ENCODE measurements at regions not wholly inside any gene's neighbourhood (a gene's known extent, or its start where the extent isn't known, plus 50 kb on each side); places are given as distances from the start of the nearest gene placed in this dataset.

DNA sequence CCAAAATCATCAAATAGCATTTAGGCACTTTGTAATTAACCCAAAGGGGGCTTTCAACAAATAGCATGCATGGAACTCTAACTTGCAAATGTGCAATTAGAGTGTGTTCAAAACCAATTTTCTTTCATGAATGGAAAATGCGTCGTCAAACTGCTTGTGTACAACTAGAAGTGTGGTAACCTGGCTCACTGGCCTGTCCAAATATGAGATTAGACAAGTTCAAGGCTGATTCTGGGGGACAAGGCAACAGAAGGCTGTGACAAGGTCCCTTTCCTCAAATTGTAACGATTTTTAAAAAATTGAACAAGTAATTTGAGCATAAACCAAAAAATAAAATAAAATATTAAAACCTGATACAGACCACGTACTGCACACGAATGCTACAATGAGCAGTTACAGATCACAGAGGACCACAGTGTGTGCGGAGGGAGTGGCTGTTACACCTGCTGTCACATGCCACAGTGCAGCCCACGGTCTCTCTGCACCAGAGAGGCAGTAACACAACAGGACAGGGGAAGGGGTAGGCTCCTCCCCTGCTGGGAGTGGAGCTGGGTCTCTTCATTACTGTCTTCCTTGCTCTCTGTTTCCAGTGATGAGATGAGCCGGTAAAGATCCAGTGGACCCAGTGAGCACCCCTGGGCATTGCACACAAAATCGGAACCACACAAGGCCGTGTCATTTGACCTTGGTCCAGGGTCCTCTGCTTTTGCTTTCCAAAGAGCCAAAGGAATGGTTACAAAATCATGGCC lies 252.2 kb upstream of the PDE10A start:
- DNase-seq (ENCODE audit: low read depth in 2 of 2) = no peak

DNA sequence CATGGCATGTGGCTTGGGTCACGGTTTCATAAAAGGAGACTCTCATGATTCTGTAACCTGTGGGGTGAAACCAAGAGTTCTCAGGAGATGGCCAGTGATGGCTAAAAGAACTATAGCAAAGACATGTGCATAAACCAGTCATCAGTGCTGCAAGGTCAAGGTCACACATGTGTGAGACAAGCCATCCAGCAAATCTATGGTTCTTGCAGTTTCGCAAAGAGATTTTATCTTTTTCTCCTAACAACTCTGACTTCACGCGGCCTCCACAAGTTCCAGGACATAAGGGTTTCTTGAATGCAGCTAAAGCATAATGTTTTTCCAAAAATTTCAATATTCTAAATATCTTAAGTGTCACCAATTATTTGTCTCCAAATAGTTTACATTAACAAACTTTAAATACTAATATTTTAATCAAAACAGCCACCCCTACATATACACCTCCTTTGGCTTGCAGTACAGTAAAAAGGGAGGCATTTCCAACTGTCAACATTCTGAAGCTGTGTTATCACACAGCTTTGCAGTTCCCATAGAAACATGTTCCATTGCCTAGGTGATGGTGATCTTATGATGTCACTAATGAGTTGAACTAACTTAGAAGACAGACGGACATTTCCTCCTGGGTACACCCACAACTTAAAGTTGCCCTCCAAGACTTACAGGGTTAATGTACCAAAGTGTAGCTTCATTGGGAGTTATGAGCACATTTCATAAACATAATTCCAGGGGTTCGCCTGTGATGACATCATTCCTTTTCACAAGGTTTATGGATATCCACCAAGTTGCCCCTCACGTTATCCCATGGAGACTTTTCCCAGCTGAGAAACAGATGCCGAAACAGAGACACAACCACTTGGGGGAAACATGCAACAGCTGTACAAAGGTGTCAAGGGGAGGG lies 250.9 kb upstream of the PDE10A start:
- DNase-seq (ENCODE audit: low read depth in 2 of 2) = no peak

DNA sequence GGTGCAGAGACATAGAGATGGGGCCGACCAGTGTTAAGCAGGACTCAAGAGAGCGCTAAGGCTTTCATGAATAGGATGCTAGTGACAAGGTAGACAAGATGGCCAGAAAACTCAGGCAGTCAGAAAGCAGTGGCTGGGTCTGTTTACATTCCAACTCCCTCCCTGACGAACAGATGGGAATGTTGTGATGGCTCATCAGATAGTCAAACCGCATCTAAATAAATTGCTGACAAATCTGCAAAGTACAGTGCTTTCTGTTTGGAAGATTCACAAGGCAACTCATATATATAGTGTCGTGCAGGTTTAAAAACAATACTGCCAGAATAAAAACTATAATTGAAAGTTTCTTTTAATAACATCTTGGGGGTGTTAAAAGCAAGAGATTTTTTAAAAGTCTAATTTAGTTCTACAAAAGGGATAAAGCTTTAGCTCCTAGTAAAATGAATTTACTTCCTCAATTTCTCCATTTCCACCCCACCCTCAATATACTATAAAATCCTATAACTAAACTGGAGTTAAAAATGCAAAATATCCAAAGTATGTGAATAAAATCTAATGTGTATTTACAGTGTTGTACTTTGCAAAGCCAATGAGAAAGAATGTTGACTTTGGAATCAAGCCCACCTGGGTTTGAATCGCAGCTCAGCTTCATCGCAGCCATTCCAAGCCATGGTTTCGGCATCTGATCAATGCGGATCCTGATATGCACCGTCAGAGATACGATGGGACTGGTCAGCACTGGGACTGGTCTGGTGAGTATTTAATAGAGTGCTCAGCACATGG lies 247.3 kb upstream of the PDE10A start:
- no peak for DNase-seq (ENCODE audit: low read depth in 2 of 2)

DNA sequence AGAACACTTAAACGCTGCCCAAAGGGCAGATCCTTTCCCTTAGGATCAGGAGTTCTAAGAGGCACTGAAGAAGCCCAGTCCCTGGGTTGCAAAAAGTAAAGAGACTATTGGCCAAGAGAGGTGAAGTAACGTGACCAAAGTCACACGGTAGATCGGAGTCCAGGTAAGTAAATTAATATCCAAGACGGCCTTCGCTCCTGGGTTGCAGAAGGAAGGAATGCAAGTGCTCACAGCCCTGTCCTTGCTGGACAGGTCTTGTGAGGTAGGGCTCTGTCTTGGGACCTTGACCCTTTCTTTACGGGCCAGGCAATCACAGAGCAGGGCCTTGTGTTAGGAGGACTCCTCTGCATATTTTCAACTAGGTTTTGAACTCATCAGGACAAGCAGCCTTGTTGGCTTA lies 243.7 kb upstream of the PDE10A start:
- no peak for DNase-seq (ENCODE audit: low read depth in 2 of 2)

DNA sequence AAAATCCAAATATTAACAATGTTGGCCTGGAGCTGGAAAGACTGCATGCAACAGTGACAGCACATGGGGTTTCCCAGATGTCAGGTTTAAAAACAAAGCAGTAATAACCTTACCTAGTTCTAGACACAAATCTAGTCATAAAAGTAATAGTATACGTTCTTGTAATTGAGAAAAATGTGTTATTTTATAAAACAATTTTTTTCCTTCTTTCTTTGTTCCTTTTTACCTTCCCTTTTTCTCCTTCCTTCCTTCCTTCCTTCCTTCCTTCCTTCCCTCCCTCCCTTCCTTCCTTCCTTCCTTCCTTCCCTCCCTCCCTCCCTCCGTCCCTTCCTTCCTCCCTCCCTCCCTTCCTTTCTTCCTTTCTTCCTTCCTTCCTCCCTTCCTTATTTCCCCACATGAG lies 242.7 kb upstream of the PDE10A start:
- DNase-seq (ENCODE audit: low read depth in 2 of 2) = no peak

DNA sequence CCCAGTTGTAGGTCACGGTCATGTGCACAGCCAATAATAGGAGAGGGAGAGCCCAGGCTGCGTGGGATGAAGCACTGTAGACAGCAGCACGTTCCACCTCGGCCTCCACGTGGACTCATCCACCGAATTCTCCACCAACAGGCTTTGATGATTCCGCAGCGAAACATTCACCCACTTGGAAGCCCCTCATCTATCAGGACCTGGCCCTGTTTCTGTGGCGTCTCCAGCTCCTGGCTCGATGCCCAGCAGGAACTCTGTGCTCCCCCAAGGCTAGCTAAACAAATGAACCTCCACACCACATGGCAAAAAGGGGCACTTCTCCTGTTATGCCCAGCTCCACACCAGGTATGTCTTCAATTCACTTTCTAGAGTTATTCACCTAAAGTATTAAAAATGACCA lies 237.9 kb upstream of the PDE10A start:
- DNase-seq (ENCODE audit: low read depth in 2 of 2) = no peak

DNA sequence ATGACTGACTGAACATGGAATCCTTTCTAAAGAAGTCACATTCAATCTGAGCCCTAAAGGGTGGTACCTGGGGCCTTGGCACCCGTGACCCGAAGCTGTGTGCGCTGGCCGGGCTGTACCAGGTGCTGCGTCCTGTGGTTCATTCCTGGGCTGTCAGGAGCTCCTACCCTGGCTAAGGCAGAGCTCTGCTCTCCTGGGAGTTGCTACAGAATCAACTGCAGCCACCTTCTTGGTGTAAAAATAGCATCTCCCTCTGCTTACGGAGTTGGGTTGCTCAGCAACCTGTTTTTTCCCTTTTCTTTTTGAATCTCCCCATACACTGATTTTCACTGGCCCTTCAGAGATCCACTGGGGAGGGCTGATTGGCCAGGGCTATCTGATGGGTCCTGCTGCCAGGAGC lies 236.6 kb upstream of the PDE10A start:
- DNase-seq (ENCODE audit: low read depth in 2 of 2) = no peak

DNA sequence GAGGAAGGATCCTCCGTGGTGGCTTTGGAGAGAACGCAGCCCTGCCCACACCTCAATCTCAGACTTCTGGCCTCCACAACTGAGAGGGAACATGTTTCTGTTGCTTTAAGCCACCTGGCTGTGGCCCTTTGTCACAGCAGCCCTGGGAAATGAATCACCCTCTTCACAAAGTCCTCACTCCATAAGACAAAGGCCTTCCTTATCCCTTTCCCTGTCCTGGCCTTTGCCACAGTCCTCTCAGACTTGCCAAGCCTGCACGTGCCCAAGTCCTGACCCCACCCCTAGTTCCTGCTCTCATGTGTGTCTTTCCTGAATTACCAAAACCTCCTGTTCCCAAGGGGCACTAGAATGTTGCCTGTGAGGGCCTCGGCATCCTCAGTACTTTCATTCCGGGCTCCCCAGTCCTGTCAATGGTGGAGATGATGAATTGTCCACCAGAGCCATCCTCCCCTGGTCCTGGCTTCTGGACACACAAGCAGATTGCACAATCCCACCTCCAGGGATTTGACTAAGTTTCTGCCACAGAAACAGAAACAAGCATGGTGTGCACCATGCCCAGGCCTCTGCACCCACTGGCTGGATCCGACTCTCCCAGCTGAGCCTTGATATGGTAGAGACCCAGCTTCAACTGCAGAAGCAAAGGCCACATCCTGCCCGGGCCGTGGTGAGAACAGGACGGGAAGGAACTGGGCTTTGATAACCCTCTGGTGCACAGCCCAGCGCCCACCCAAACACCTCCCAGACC lies 232.6 kb upstream of the PDE10A start:
- DNase-seq (ENCODE audit: low read depth in 2 of 2) = no peak

DNA sequence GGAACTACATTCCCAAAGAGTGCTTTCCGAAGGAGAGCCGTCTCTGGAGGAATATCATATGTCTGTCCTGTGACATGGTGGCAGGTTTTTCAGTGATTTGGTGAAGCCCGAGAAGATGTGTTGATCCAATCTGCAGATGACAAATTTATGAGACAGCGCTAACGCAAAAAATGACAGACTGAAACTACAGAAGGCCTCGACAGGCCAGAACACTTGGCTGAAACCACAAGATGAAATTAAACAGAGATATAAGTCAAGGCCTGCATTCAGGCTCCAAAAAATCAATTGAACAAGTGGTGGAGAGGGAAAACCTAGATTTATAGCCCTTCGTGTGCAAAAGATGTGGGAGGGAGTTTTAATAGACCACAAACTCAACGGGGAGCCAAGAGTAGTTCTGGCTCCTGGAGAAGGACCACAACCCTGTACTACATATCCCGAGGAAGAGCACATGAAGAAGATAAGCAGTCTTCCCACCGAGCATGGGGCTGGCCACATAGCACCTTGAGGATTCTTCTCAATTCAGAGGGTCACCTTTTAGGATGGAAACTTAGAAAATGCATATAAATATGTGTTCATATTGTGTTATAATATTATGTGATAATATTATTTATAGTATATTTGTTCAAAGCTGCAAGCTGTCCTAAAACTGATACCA lies 231.3 kb upstream of the PDE10A start:
- no peak for DNase-seq (ENCODE audit: low read depth in 2 of 2)

DNA sequence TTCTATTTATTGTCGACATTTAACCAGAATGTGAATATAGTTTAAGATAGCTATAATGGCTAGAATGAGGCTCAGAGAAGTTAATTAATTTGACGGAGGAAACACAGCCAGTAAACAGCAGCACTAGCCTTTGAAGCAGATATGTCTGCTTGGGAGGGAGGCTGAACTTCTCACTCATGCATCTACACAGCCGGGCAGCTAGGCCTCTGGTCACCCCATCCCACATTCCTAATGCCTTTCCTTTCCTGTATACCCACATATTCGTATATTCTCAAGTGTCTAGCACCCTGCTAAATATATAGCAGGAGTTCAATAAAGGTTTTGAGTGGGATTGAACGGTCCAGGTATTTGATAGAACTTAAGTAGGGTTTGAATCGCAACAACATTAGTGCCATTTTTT lies 230.4 kb upstream of the PDE10A start:
- no peak for DNase-seq (ENCODE audit: low read depth in 2 of 2)

DNA sequence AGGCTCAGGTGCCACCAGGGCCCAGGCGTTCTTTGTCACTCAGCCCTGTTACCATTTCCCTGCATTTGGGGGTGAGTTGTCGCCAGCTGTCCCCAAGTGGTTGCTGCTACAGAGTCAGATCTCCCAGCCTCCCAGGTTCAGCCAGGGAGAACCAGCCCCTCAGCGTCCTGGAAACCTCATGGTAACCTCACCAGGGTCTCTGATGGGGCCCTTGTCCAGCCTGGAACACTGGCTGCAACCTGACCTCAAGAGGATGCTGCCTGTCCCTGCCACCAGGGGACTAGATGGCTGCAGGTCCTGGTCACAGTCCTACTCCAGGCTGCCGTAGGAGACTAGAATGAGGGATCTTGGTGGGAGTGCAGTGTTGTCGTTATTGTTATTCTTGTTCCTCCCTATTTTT lies 228.3 kb upstream of the PDE10A start:
- no peak for DNase-seq (ENCODE audit: low read depth in 2 of 2)

DNA sequence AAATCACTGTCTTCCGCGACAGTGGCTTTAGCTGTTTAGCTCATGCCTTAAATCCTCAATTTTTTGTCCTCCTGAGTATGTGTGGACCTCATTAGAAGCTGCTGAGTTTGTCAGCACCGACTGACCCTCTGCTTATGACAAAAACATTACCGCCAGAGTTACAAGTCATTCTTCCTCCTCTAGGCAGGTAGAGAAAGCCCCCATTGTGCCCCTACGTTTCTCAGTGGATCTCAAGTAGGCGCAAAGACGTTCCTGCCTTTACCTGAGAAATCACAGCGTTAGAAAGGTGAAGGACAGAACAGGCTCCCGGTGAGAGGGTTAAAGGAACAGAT lies 227.3 kb upstream of the PDE10A start:
- no peak for DNase-seq (ENCODE audit: low read depth in 2 of 2)

DNA sequence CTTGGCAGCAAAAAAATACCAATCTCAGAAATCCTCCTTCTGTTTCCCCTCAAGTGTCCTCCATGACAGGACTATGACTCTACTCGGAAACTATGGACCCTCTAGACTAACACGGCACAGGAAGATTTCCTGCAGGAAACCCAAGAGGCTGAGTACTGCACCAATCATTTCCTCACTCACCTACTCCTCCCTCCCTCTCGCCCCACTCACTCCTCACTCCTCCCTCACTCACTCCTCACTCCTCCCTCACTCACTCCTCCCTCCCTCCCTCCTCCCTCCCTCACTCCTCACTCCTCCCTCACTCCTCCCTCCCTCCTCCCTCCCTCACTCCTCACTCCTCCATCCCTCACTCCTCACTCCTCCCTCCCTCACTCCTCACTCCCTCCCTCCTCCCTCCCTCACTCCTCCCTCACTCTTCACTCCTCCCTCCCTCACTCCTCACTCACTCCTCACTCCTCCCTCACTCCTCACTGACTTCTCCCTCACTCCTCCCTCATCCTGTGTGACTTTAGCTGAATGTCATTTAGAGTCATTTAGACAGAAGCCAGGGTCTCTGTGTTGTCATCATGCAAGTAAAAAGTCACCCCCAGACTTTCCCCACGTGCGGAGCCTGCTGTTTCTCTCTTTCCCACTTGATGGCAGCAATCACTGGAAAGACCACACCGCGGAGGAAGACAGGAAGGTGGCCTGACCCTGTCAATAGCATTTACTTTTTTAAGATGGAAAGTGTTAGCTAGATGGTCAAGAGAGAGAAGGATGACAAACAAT lies 226.8 kb upstream of the PDE10A start:
- DNase-seq (ENCODE audit: low read depth in 2 of 2) = no peak

DNA sequence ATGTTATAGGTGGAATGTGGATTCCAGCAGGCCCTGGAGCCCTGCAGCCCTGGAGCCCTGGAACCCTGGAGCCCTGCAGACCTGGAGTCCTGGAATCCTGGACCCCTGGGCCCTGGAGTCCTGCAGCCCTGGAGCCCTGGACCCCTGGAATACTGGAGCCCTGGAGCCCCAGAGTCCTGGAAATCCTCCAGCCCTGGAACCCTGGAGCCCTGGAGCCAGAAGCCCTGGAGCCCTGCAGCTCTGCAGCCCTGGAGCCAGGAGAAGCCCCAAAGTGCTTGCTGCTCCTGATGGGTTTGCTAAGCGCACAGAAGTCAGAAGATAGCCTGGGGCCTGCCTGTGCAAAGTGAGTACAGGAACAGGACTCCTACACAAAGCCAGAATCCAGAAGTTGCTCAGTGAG lies 223.1 kb upstream of the PDE10A start:
- no peak for DNase-seq (ENCODE audit: low read depth in 2 of 2)

DNA sequence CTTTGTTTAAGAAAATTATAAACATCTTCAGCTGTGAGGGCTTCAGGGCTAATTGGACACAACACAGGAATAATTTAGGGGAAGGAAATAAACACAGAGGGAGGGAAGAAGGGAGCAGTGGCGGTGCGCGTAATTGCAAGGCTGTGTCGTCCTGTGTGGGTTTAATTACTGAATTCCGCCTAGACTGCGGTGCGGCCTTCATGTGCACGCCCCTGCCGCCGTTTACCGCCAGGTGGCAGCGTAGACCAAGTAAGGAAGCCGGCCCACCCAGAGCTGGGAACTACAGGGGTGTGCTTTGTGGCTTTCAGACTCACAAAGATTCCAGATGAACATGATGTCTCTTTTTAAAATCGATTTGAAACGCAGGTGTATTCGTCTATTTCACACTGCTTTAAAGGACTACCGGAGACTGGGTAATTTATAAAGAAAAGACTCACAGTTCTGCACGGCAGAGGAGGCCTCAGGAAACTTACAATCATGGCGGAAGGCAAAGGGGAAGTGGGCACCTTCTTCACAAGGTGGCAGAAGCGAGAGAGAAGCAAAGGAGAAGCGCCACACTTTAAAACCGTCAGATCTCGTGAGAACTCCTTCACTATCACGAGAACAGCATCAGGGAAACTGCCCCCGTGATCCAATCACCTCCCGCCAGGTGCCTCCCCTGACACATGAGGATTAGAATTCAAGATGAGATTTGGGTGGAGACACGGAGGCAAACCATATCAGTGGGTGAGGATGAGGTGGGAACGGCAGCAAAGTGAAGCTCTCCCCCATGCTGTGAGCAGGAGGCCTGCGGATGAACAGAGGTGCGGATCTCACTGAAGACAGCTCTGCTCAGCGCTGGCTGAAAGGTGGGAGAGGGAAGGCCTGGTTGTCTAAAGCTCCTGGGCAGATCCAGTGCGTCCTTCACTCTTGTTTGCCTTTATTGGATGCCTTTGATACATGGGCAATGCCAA lies 222.0 kb upstream of the PDE10A start:
- DNase-seq (ENCODE audit: low read depth in 2 of 2) = peak; percentile 7 to 55

DNA sequence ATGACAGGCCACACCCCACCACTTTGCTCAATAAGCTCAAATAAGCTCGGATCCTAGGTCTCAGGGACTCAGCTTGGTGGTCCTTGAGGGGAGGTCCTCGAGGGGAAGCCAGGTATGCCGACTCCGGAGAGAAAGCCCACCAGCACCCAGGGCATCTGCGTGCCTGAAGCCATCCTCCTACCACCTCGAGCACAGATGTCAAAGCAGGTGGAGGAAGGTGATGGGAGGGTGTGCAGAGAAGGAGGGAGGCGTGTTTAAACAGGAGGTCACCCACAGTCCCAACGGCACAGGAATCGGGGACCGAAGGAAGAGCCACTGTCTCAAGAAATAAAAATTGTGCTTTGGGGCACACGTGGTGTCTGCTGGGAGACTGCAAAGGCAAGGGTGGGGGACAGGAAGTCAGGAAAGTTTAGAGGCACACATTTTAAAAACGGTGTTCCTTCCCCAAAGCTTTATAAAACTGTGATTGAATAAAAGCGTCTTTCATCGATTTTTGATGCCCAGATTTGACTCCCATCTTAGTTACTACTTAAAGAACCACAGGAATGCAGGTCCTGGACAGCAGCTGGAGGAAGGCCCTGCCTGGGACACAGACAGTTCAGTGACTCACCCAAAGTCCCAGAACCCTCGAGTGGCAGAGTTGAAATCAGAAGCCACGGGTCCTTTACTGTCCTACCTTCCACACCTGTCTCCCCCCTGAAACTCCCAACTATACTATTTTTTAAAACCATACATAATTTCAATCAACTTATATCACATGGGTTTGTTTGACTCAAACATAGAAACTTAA lies 221.0 kb upstream of the PDE10A start:
- no peak for DNase-seq (ENCODE audit: low read depth in 2 of 2)

DNA sequence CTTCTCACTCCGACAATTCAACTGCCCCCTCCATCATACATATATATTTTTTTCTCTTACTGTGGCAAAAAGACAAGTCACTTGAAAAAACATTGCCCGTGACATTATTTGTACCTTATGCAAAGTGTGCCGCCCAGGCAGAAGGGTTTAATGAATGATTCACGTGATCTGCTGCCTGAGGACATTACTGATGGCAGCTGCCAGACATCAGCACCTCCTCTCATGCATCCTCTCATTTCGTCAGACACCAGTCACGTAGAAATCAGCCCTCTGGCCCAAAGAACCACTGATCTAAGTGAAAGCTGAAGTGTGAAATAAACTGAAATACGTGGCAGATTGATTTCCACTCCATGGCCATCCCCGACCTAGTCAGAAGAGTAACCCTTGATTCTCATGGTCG lies 218.8 kb upstream of the PDE10A start:
- DNase-seq (ENCODE audit: low read depth in 2 of 2) = no peak

DNA sequence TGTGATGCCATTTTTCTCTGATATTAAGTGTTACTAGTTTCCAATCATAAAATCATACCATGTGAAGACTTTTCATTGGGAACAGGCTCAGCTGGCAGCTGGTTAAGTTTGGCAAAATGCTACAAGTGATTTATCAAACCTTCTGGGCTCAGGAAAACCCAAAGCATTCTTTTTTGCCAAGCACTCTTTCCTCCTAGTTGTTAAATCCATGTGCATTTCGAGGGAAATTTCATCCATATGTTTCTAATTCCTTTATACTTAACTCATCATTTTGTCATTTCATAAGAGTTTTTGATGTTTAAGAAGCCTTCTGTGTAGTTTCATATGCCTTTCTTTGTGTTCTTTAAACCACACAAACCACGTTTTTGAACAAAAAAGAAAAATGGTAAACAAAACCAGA lies 217.6 kb upstream of the PDE10A start:
- DNase-seq (ENCODE audit: low read depth in 2 of 2) = no peak

DNA sequence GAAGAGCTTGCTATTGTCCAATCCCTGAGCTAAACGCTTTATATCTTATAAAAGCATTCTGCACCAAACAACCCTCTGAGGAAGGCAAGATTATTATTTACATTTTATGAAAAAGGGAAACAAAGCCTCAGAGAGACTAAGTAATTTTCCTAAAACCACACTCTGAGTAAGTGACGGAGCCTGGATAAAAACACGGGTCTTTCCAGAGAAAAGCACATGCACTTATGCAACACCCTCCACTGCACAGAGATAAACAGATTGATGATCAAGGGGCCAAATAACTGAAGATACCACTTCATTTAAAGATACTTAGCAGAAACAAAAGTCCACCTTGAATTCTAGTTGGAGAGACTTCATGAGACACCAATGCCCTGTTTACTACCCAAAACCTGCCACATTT lies 214.7 kb upstream of the PDE10A start:
- no peak for DNase-seq (ENCODE audit: low read depth in 2 of 2)

All from stimulated activated CD8-positive, alpha-beta memory T cell treated with anti-CD3 and anti-CD28 coated beads, Interleukin-2, amount 100 ng/mL, for 1 hour (primary cell).